Fibroblast of upper back skin (primary cell): ENCODE measurements at regions not wholly inside any gene's neighbourhood (a gene's known extent, or its start where the extent isn't known, plus 50 kb on each side); places are given as distances from the start of the nearest gene placed in this dataset.

Experiments
- DNase-seq: peaks from one replicate; pipeline ENCODE4 v3.0.0-alpha.2; 2013

GRCh38 chr5:152884006-152884405 is 478.9 kb upstream of the NMUR2 start:
- DNase-seq = no peak

- no peak for DNase-seq
Measured at GRCh38 chr5:152900332-152900731, 495.3 kb upstream of the NMUR2 start.

- no peak for DNase-seq
Measured at GRCh38 chr5:152901754-152902153, 496.7 kb upstream of the NMUR2 start.

DNA sequence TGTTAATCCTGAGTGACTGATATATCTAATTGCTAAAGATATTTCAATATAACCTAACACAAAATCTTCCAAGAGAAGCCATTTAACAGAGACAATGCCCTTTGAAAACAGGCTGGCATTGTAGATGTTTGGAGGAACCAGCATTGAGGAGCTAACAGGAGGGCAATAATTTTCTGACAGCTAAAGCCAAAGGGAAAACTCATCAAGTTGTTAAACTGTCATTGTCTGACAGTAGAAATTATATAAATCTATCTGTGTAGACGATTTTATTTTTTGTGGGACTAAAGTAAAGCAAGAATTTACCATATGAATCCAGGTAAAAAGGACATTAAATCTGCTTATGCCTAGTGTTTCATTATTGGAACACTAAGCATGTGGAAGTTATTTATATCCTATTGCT is 500.2 kb upstream of the NMUR2 start:
- DNase-seq = no peak

DNA sequence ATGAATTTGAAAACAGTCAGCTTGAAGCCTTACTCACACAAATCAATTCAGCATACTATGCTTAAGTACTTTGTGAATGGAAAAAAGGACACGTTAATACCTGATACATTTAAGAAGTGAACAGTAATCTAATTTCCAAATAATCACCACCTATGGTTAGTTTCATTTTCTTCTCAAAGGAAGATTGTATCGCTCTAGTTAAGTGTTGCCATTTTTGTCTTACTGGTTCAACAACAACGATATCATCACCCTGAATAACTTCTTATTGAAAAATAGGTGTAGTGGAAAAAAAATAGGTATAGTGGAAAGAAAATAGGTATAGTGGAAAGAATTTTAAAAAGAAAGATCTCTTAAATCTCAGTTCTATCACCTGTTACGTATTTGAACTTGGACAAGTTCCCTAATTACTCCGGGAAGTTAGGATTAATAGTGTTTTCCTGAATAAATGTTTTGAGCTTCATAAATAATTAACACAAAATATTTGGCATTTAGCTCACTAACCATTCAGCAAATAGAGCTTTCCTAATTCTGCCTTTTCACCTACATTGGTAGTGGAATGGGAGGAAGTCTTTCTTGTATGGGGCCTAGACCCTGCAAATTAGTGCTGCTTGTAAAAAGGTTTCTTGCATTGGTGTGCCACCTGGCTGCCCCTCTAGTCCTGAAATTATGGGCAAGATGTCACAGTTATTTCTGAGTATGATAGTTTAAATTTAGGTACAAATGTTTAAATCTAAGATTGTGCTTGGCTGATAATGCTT is 502.6 kb upstream of the NMUR2 start:
- DNase-seq = no peak

DNA sequence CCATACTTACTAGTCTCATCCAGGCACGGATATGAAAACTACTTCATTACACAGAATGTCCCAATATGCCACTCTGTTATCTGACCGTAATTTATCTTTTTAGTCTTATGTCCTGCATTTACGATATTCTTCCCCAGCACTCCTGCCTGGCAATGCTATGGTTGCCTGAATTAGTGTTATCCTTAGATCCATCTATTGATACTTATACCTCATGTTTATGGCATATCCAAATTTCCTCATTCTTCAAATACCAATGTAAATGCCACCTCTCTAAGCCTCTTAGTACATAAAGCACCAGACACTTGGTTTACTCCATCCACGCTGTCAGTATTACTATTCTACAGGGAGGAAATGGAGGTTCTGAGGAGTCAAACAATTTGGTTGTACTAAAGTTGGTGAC is 507.8 kb upstream of the NMUR2 start:
- no peak for DNase-seq

DNA sequence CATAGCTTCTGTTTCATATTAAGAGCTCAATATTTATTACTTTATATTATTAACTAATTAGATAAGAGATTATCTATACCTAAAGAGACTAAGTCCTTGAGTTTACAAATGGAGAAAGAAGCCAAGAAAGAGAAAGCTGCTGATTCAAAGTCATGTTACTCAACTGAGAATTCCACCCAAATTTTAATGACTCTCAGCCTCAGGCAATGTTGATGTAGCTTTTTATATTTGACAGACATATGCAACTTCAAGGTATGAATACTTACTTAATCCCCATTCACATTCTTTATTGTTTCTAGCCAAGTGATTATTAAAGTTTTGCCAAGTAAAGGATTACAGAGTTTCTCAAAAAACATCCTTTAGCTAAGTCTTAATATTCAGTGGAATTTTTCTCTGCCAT is 527.5 kb upstream of the NMUR2 start:
- no peak for DNase-seq

DNA sequence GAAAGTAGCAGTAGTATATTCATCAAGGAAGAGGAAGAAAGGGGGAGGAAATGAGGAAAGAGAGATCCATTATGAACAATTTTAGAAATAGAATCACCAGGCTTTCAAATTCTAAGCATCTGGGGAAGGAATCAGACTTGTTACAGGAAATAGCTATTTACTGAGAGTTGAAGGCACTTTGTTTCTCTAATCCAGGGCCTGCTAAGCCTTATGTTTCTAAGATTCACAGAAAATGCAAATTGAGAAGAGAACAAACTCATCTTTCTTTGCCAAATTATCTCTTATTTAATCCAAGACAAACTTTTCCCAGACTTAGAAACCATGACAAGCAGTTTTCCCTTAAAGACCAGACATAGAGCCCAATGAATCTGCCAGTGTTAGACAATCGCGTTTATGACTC is 528.0 kb upstream of the NMUR2 start:
- no peak for DNase-seq

- no peak for DNase-seq
Measured at GRCh38 chr5:152938630-152939029, 533.6 kb upstream of the NMUR2 start.

GRCh38 chr5:152942633-152943336 is 537.7 kb upstream of the NMUR2 start:
- no peak for DNase-seq

DNA sequence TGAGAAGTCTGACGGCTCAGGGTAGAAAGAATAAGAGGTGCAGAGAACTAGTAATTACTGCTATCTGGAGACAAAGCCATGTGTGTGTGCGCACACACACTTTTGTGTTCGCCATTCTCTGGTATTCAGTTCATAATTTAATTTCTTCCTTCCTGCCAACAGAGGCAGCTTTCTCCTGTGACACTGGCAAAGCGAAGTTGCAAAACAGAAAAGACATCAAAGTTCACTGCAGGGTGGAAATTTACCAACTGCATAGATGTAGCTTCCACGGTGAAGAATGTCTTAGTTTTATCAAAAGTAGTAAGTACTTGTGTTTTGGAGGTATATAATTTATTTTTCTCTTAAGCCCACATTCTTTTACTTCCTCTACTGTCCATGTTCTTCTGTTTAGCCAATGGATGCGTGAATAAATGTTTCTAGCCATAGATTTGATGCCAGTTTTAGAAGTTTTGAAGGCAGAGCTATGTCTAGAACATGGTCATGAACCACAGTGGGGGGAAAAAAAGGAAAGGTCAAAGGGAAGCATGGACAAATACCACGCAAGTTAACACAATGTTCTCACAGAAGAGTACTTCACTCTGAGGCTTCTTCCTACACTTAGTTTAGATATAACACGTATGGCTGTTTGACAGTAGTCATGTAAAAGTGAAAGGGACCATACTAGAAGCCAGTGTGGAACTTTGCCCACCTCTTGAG is 536.5 kb upstream of the GRIA1 start:
- no peak for DNase-seq

GRCh38 chr5:152956943-152957613 is 533.4 kb upstream of the GRIA1 start:
- no peak for DNase-seq

DNA sequence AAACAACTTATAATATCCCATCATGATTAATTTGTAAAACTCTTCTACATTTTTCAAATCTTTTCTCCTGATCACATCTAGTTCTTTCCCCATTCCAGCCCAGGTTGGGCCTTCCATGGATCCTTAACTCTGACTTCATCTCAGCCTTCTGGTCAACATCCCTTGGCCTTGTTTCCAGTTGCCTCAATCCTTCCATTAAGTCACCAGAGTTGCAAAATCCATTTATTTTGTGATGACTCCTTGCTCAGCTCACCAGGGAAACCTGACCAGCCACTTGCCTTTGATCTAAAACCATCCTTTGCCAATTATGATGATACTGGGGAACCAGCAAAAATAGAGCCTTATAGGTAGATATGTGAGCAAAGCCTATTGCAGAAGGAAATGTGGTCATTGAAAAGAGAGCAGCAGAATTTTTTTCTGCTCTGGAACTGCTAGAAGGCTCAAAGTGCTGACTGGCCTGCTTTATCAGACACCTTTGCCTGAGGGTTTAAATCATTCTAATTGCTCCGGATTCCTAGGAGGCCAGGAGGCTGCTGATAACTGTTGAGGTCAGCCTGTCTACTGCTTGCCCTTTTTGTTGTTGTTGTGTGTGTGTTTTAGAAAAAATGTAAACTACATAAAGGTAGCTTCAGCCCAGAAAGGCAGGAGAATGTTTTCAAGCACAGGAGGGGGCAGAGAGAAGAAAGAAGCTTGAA is 512.2 kb upstream of the GRIA1 start:
- DNase-seq = no peak

- no peak for DNase-seq
Measured at GRCh38 chr5:152987131-152987530, 503.3 kb upstream of the GRIA1 start.

GRCh38 chr5:152990217-152990616 is 500.3 kb upstream of the GRIA1 start:
- no peak for DNase-seq

GRCh38 chr5:152990649-152991048 is 499.8 kb upstream of the GRIA1 start:
- DNase-seq = no peak

GRCh38 chr5:152994033-152994680 is 496.3 kb upstream of the GRIA1 start:
- DNase-seq = no peak

- DNase-seq = no peak
Measured at GRCh38 chr5:152995214-152995725, 495.2 kb upstream of the GRIA1 start.

GRCh38 chr5:153005711-153006110 is 484.8 kb upstream of the GRIA1 start:
- DNase-seq = no peak

- no peak for DNase-seq
Measured at GRCh38 chr5:153006681-153007080, 483.8 kb upstream of the GRIA1 start.

DNA sequence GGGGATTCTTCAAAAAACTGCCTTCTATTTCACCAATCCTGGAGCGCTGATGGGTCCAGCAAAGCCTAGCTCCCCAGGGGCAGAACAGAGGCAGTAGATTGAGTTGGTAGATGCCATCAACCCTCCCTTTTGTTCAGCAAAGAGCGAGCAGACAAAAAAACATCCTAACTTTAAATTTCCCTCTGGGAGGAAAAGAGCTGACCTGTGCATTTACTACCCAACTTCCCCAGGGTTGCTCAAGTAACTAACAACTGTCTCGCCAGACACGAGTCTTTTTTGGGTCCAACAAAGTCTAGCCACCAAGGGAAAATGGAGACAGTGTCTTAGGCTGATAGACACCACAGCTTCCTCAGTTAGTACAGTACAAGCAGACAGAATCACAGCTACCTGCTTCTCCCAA is 476.3 kb upstream of the GRIA1 start:
- no peak for DNase-seq

DNA sequence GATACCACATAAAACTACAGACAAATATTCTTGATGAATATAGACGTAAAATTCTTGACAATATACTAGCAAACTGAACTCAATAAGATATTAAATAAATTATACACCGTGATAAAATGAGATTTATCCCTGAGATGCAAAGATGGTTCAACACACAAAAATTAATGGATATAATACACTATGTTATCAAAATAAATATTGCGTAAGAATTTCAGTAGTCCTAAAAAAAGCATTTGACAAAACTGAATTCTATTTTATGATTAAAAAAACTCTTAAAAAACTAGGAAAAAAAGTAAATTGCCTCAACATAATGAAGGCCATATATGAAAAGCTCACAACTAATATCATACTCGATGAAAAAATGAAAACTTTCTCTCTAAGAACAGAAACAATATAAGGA is 472.3 kb upstream of the GRIA1 start:
- DNase-seq = no peak
